HL-60 (cell line): ENCODE measurements at regions not wholly inside any gene's neighbourhood (a gene's known extent, or its start where the extent isn't known, plus 50 kb on each side); places are given as distances from the start of the nearest gene placed in this dataset.

Source experiments
- DNase-seq, 2 experiments: peaks; one replicate each; pipeline ENCODE4 v3.0.0-alpha.2; 2010 to 2020; ENCODE audit warnings: low read depth in 1 of 2, low spot score in 1 of 2
- H3K27ac ChIP-seq: fragments of 250-450 bp; sonication (Bioruptor Pico); replicated peaks from 2 replicates; pipeline ENCODE4 v1.5.1; 2020; ENCODE audit warnings: mild to moderate bottlenecking, moderate library complexity
- H3K27me3 ChIP-seq: fragments of 250-450 bp; sonication (Bioruptor Pico); 2 replicates; pipeline ENCODE4 v1.5.1; 2021; ENCODE audit warnings: mild to moderate bottlenecking, moderate library complexity; ENCODE audit not compliant: insufficient read depth, poor library complexity, severe bottlenecking
- H3K4me3 ChIP-seq: replicated peaks from 2 replicates; pipeline ENCODE4 v1.5.1; 2011; ENCODE audit warnings: mild to moderate bottlenecking, control low read depth, low read length; ENCODE audit not compliant: insufficient read depth
- CTCF ChIP-seq: IDR thresholded peaks from one replicate; pipeline ENCODE4 v1.5.1; 2011; ENCODE audit warnings: low read length, control low read depth, inconsistent platforms; ENCODE audit not compliant: insufficient read depth
- GABPA ChIP-seq: IDR thresholded peaks from 2 replicates; pipeline ENCODE4 v1.6.1; 2012; ENCODE audit warnings: low read depth
- POLR2AphosphoS5 ChIP-seq: IDR thresholded peaks from 2 replicates; pipeline ENCODE4 v1.6.1; 2012; ENCODE audit warnings: low read depth
- SPI1 ChIP-seq: IDR thresholded peaks from 2 replicates; pipeline ENCODE4 v1.6.1; 2012; ENCODE audit warnings: low read depth, mild to moderate bottlenecking, borderline replicate concordance
- TF ChIP-seq, protein P1 (sequence below): IDR thresholded peaks from 2 replicates; pipeline ENCODE4 v1.6.1; 2012; ENCODE audit warnings: low read depth; ENCODE audit not compliant: insufficient replicate concordance

- no peak for DNase-seq
- no peak overlapping the region for H3K27ac ChIP-seq
- no peak overlapping the region for H3K4me3 ChIP-seq
- no peaks in the 10 kb centered on the region for H3K27me3 ChIP-seq
- TF ChIP-seq SPI1 (no peak), GABPA (no peak), POLR2AphosphoS5 (no peak), CTCF (no peak)
- TF ChIP-seq, protein P1, sequence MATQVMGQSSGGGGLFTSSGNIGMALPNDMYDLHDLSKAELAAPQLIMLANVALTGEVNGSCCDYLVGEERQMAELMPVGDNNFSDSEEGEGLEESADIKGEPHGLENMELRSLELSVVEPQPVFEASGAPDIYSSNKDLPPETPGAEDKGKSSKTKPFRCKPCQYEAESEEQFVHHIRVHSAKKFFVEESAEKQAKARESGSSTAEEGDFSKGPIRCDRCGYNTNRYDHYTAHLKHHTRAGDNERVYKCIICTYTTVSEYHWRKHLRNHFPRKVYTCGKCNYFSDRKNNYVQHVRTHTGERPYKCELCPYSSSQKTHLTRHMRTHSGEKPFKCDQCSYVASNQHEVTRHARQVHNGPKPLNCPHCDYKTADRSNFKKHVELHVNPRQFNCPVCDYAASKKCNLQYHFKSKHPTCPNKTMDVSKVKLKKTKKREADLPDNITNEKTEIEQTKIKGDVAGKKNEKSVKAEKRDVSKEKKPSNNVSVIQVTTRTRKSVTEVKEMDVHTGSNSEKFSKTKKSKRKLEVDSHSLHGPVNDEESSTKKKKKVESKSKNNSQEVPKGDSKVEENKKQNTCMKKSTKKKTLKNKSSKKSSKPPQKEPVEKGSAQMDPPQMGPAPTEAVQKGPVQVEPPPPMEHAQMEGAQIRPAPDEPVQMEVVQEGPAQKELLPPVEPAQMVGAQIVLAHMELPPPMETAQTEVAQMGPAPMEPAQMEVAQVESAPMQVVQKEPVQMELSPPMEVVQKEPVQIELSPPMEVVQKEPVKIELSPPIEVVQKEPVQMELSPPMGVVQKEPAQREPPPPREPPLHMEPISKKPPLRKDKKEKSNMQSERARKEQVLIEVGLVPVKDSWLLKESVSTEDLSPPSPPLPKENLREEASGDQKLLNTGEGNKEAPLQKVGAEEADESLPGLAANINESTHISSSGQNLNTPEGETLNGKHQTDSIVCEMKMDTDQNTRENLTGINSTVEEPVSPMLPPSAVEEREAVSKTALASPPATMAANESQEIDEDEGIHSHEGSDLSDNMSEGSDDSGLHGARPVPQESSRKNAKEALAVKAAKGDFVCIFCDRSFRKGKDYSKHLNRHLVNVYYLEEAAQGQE = no peak
These were observed 474.3 kb upstream of the CAMK1G start for GRCh38 chr1:209109001-209109785.

DNA sequence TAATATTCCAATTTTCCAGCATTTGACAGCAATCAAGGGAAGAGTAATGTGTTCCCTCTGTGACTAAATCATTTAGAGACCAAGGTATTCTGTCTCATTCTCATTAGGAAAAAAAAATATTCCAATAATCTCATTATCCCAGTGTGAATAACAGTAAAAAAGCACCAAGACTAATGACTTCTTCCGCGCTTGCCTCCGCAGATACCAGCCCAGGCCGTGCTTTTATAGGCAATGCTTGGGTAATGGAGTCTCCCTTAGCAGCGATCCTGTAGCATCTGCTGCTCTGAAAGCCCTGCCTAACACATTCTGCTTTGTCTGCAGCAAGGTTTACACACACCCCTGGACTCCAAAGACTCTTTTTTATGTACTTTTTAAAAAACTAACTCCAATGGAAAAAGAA, 470.0 kb upstream of the CAMK1G start:
- Histone ChIP-seq H3K27ac (no peak overlapping the region), H3K4me3 (no peak overlapping the region), H3K27me3 (no peaks in the 10 kb centered on the region)
- no peak for DNase-seq
- TF ChIP-seq GABPA = no peak
- TF ChIP-seq POLR2AphosphoS5 = no peak
- TF ChIP-seq SPI1 = no peak
- no peak for TF ChIP-seq CTCF
- TF ChIP-seq, protein P1 = no peak

- TF ChIP-seq POLR2AphosphoS5 = no peak
- TF ChIP-seq, protein P1 = no peak
- no peak for TF ChIP-seq SPI1
- no peak for TF ChIP-seq CTCF
- no peak for TF ChIP-seq GABPA
- no peak for DNase-seq
- Histone ChIP-seq H3K27ac (no peak overlapping the region), H3K4me3 (no peak overlapping the region), H3K27me3 (no peaks in the 10 kb centered on the region)
These were observed 466.8 kb upstream of the CAMK1G start for GRCh38 chr1:209116705-209117104.
